ENCODE measurements at regions not wholly inside any gene's neighbourhood (a gene's known extent, or its start where the extent isn't known, plus 50 kb on each side); places are given as distances from the start of the nearest gene placed in this dataset.

DNA sequence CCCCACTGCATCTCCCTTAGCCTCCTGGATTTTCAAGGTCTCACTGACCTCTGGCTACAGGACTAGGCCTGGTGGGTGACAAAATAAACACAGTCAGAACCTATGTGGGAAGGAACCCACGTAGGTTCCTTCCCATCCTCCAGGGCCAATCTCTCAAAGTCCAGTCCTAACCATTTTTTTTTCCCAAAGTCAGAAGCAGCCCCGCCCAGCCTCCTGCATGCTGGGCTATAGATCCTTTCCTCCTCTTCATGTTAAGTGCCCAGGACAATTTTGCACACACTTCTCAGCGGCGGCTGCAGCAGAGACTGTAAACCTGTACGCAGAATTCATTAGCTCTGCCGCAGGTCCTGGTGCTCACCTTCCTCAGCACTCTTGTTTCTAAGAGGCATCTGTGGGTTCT is 285.8 kb downstream of the NPIPA8 start:
- no peak for FAIRE-seq

DNA sequence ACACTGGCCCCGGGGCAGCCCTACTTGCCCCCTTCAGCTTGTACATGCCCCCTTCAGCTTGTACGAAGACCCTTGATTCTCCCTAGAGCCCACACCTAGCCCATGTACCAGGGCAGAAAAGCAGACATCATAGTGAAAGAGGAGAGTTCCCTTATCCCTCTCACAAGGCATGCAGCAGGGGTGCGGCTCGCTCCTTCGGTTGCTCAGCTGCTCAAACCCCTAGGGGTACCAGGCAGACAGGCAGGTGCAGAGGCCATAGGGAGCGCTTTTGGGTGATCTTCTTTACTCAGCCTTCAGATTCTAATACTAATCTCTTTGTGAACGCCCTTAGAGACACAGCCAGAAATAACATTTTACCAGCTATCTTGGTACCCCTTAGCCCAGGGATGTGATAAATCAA is 286.3 kb downstream of the NPIPA8 start:
- FAIRE-seq, result no peak

DNA sequence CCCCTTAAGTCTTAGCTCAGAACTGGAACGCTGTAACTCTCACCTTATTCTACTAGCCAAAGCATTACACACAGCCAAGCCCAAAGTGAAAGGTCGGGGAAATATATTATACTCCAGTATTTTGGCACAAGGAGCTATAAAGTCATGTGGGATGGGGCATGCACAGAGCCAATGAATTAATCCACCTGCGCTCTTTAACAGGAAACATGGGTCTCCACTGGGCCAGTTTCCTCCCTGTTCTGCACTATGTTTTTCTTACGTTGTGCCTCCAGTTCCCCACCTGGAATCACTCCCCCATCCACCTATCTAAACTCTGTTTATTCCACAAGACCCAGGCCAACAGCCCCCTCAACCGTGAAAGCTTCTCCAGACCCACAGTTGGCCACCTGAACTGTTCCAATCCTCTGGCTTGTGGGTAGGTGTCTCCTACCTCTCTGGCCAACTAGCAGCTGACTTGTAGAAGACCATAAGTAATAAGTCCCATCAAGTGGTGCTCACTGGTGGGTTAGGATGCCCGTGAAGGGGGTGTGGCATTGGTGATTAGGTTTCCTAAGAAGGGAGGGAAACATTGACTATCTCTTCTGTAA is 286.9 kb downstream of the NPIPA8 start:
- no peak for FAIRE-seq

DNA sequence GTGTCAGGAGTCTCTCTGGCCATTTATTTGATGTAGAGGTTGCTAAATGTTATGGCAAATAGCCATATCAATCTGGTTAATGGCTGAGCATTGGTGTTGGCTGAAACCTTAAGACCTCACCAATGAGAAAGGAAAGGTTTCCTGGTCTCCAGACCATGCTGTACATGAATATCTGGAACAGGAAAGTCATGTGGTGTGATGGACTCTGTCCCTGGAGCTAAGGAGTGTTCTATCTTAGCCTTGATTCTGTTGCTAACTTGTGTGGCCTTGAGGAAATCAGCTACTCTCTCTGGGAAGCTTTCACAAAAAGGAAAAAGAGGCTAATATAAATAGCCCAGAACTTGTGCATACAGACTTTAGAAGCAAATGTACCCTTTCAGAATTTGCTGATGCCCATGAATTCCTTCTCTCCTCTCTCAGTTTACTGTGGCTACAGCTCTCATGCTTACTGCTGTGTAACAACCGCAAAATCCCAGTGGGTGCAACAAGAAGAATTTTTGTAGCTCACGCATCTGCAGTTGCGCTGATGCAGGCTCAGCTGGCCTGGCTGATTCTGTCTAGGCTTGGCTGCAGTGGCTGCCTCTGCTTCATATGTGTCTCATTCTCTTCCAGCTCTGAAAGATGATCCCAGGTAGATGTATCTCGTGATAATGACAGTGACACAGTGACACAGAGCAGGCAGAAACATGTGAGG is 287.5 kb downstream of the NPIPA8 start:
- FAIRE-seq, result no peak

DNA sequence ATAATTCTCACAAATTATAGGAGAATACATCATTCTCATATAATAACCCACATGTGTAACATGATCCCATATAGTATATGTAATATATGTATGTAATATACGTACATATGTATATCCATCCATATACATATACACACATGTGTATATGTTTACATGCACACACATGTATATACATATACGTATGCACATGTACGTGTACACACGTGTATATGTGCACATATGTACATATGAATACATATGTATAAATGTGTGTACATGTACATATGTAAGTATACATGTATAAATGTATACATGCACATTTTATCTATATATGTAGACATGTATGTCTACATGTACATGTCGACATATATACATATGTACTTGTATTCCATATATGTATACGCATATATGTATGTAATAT is 288.8 kb downstream of the NPIPA8 start:
- no peak for FAIRE-seq

DNA sequence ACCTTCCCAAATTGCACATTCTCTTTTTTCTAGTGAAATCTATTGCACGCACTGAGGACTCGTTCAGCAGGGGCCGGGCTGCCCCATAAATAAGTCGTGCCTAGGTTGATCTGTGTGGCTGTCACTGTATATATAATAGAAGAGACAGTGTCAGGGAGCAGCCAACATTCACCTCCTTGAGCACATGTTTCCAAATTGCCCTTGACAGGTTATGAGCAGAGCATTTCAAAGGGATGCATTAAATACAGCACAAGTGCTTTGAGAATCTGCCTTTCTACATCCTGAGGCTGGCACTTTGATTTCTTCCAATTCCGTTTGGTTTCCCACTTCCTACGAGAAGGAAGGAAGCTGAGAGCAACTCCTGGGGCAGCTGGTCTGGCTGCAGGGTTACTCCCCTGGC is 291.2 kb downstream of the NPIPA8 start:
- no peak for FAIRE-seq

DNA sequence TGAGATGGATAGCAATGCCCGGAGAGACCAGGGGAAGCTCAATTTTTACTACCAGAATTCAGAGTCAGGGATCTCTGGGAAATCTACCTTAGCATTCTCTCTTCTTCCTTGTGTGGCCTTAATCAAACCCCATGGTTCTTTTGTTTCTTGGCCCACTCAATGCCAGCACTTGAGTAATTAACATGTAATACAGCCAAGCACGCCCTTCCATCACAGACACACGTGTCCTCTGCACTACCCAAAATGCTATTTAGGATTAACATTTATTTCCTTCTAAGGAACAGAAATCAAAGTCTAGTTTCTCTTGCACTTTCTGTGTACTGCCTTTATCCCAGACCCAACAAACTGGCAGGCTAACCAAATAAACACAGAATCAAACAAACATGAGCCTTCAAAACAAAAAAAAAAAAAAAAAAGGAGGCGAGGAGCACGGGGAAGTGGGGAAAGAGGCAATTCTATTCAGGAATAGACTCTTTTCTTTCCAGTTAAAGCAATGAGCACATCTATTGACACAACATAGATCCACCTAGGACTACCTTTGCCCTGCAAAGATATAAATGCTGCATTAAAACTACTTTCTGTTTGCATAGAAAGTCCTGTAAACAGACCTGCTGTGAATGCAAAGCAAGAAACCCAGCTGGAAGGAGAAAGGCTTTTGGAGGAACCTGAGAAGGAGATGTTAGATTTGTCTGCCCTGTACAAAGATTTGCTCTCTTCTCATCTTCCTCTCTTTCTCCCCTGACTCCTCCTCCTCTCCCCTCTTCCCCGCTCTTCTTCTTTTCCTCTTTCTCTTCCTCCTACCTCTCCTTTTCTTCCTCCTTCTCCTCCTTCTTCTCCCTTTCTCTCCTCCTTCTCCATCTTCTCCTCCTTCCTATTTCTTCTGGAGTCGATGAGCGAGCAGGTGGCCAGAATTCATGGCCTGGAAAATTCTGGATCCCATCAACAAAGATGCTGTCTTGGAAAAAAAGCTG is 294.4 kb downstream of the NPIPA8 start:
- FAIRE-seq, result no peak

DNA sequence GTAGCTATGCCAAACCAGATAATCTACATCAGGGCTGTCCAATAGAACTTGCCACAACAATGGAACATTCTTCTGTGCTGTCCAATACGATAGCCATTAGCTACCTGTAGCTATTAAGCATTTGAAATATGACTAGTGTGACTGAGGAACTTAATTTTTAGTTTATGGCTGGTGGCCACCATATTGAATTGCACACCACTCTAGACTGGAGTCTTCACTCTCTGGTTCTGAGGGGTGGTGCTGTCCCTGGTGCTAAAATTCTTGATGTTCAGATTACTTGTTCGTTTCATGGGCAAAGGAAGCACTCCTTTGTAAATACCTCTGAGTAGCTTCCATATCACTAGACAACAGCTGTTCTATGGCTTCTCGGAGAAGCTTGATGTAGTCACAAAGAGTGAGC is 296.6 kb downstream of the NPIPA8 start:
- FAIRE-seq, result no peak

DNA sequence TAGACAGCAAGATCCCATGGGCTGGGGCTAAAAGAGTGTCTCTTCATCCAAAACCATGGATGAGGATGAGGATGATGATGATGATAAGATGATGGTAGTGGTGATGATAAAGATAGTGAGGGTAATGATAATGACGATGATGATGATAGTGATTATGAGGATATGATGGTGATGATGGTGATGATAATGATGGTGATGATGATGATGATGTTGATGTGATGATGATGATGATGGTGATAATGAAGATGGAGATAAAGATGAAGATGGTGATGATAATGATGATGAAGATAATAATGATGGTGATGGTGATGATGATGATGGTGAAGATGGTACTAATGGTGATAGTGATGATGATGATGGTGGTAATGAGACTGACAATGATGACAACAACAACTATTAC is 299.5 kb downstream of the NPIPA8 start:
- no peak for FAIRE-seq

DNA sequence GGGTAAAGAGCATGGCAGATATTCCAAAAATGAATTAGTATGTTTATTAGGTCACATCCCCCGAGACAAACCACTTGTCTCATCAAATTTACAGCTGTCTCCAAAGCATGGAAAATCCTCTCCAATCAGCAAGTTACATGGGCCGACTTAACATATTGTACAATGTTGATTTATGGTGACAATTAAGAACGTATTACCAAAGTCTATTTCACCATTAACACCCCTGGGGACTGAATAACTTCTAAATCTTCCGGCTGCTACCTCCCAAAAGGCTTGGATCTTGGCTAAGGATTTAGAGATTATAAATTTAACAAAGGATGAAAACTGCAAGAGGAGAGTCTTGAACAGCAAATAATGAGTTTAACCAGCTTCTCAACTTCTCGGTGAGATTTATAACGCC is 311.9 kb downstream of the NPIPA8 start:
- FAIRE-seq, result no peak

DNA sequence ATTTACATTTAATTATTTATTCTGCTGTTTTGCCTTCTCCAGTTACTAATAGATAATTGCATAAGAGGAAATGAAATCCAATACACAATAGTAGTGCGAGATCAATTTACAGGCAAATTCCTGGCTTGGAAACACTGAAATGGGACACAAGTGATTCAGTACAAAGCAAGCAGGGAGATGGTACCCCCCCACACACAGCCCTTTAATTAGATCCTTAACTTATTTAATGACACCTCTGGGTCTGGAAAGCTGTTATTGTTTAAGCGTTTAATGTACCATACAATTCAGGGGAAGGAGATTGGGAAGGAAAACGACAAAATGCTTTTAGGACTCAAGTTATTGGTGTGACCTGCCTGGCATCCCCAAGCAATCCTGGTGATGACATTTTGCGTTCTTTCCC is 318.2 kb downstream of the NPIPA8 start:
- FAIRE-seq, result no peak

DNA sequence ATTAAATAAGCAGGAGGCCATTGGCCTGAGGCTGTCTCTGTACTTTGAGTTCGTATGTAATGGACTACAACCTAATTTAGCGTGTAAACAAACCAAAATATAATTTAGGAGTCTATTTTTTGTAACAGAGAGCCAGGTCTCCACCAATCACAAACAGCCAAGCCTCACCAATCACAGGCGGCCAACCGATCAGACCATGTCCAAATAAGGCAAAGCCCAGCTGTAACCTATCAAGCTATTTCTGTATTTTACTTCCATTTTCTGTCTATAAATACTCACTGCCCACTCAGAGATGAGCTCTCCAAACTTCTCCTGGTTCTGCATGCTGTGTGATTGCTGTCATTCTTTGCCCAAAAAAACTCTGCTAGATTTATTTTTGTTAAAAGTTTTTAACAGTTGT is 322.7 kb downstream of the NPIPA8 start:
- no peak for FAIRE-seq

DNA sequence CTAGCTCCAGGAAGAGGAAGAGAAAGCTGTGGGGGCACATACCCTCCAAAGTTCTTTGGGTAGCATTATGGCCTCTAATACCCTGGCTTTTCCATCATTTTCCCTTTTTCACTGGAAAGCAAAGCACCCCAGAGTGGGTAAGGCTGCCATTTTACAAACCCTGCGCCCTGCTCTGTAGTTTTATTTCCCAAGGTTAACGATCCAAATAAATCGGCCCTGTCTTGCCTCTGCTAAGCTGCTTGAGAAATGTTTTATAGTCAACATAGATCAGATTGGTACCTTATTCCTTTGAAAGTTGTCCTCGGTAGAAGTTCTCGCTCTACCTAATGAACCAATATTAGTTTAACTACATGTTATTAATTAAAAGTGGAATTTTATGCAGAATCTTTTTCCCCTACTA is 328.2 kb downstream of the NPIPA8 start:
- FAIRE-seq, result no peak

DNA sequence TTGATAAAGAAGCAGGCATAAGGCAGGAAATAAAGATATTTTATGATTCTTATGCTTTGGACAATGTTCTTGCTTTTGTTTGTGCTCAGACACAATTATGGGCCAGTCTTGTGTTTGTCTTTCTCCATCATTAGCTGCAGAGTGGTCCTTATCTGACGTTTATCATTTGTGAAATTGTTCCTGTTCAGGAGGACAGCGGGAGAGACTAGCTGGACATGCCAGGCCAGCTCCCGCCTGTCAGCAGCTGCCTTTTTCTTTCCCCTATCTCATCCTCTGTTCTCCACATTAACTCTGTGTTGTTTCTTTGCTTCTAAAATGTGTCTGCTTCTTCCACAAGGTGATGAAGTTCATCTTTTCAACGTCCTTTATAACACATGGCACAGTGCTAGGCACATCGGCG is 333.5 kb downstream of the NPIPA8 start:
- FAIRE-seq, result no peak

DNA sequence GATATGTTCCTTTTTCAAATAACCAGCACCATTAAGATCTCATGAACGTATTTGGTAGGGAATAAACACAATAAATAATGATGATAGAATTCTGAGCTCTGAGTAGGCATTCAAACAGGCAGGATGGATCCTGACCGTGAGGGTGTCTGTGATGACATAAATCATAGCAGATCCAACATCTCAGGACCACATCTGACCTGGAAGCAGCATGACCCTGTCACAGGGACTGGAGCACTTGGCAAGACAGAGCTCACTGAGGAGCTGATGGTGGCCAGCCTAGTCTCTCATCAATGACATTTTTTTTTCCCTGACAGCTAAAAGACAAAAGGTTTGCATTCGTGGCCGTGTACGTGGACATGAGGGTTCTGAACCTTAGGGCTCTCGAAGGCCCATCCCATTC is 337.5 kb downstream of the NPIPA8 start:
- no peak for FAIRE-seq

DNA sequence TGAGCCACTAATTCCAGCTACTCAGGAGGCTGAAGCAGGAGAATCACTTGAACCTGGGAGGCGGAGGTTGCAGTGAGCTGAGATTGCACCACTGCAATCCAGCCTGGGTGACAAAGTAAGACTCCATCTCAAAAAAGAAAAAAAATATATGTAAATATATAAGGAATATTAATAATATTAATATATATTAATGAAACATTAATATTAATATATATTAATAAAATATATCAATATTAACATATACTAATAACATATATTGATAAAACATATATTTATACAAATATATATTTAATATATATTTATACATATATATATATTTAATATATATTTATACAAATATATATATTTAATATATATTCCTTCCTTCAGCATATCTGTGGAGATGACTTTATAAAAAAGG is 338.0 kb downstream of the NPIPA8 start:
- FAIRE-seq, result peak; percentile 95

DNA sequence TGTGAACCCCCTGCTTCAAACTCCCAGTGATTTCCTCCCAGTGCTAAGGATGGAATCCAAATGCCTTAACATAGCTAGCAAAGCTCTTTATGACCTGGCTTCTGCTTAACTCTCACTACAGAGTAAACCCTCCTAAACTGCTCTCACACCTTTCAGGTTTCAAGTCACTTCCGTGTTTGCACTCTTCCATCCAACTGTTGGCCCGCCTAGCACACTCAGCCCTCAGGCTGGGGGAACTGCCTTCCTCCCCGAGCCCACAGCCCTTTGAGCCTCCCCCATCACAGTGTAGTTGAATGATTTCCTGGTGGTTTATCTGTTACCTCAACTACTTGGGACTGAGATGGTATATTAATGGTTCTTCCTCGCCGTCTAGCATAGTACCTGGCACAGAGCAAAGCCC is 342.5 kb downstream of the NPIPA8 start:
- FAIRE-seq, result no peak

DNA sequence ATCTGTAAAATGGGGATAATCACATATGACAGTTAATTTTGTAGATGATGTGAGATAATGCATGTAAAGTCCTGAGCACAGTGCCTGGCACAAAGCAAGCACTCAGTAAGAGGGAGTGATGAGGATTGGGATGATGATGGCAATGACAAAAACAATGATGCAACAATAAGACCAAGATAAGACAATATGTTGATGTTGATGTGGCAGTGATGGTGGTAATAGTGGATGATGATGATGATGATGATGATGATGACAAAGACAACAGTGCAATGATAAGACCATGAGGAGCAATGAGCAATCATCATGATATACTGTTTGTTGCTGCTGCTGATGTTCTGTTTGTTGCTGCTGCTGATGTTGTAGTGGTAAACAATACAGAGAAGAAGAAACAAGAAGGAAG is 344.1 kb downstream of the NPIPA8 start:
- no peak for FAIRE-seq

DNA sequence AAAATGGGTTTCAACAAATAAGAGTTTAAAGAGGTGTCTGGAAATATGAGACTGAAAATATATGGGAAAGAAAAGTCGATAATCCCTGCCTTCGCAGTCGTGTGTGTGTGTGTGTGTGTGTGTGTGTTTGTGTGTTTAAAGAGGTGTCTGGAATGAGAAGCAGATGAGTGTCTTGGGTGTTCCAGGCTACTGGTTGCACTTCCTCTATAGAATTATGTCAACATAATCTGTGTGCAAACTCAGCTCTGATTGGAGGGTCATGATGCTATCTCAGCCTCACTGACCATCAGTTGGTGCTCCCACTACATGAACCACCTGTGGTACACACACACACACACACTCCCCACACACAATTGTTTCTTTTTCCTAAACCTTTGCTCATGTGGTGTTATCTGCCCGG is 347.3 kb downstream of the NPIPA8 start:
- FAIRE-seq, result no peak

DNA sequence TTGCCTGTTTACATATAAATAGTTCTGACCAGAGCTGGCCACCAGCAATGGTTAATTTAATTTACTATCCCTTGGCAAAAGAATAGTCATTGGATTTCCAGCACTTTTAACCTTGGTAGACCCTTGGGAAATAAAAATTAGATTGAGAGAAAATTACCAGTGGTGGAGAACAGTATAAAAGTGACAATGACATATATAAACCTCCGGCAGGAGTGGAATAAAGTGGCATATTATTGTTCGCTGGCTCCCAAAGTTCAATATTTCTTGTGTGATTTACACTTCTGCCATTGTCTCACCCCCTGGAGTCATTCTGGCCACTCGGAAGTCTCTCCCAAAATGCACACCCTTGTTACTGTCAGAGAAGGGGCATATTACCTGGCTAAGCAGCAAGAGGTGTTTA is 347.7 kb downstream of the NPIPA8 start:
- no peak for FAIRE-seq

DNA sequence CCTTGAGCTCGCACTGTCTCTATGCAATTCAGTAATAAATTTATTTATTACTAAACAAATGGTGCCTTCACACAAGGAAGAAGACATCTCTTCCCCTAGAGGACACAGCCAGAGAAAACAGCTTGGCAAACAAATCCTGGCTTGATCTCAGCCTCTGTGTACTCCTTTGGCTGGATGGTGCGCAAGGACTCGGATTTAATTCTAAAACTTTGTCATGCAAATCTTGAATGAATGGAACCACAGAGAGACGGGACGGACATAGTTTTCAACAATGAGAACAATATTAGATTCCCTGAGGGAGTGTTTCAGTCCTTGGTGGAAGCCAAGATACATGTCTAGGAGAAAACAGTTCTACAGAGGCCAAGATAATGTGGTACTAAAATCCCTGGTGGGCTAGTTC is 349.5 kb downstream of the NPIPA8 start:
- no peak for FAIRE-seq

DNA sequence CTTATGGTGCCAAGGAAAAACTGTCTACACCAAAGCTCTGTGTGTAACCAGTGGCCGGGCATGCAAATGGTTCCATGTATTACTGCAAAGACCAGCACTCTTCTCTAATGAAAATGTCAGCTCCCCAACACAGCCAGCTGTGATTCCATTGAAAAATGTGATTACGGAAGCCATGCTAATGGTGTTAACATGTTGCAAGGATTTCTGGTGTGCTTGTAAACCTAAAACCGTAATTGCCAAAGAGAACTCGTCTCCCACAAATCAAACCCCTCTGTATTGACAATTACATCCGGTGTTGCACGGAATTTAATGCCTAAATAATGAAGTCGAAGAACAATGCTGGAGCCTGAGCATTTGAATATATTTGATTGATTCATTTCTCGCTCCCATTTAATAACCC is 351.7 kb downstream of the NPIPA8 start:
- no peak for FAIRE-seq

DNA sequence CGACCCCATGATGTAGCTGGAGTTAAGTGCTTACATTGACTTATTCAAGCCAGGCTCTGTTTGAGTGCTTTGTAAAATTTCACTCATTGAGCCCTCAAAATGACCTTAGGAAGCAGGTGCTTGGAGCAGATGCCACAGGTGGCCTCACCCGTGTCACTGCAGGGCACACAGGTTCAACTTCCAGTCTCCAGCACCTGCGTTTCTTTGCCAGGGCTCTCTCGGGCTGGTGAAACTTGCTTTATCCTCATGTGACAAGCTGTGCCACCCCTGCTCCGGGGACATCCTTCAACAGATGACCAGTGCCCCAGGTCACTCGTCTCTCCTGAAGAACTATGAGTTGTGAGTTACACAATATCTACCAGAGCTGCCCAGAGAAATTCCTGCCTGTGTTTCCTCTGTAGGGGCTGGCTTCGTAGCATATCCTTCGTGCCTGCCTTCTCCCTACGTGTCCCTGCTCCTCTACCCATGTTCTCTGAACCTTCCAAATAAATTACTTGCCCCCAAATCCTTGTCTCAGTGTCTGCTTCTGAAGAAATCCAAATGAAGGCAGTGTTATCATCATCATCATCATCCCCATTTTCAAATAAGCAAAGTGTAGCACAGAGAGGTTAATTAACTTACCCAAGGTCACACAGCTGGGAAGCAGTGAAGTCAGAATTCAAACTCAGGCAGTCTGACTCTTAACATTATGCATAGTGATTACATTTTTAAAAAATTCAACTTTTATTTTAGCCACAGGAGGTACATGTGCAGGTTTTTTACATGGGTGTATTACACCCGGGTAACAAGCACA is 352.5 kb downstream of the NPIPA8 start:
- FAIRE-seq, result no peak

Measured in G401.6 (cell line).